HL-60 (cell line): ENCODE measurements at regions not wholly inside any gene's neighbourhood (a gene's known extent, or its start where the extent isn't known, plus 50 kb on each side); places are given as distances from the start of the nearest gene placed in this dataset.

Source experiments
- CTCF ChIP-seq: IDR thresholded peaks from one replicate; pipeline ENCODE4 v1.5.1; 2011; ENCODE audit warnings: low read length, control low read depth, inconsistent platforms; ENCODE audit not compliant: insufficient read depth
- POLR2AphosphoS5 ChIP-seq: IDR thresholded peaks from 2 replicates; pipeline ENCODE4 v1.6.1; 2012; ENCODE audit warnings: low read depth

GRCh38 chr10:85333594-85333993 lies 1005.2 kb downstream of the CCSER2 start:
- no peak for TF ChIP-seq CTCF
- TF ChIP-seq POLR2AphosphoS5, result no peak
